GM12878 (cell line): ENCODE measurements at regions not wholly inside any gene's neighbourhood (a gene's known extent, or its start where the extent isn't known, plus 50 kb on each side); places are given as distances from the start of the nearest gene placed in this dataset.
"Not testable (repeated sequence)": the region's sequence is repeated elsewhere in the genome, so short reads cannot be mapped to it uniquely, and the experiment has no call there.

Experiments used
- ATAC-seq: fragments of 200-7000 bp; cut with Tn5 transposase; 3 replicates; pipeline ENCODE4 v1.9.1; 2020; ENCODE audit warnings: mild to moderate bottlenecking, moderate library complexity
- BruUV-seq: library from RNA; stranded (reverse); fragments of 400-500 nt; replicated peaks from 2 replicates; lab custom pipeline; 2021; lab: Mats Ljungman, UMichigan
- CTCF ChIA-PET: fragments of 300-600 bp; sonication (Branson Sonifier 250); formaldehyde crosslinking; extraction: SDS; loops from one replicate; lab custom pipeline; 2021; ENCODE audit warnings: inconsistent platforms; lab: Yijun Ruan, JAX
- POLR2A ChIA-PET: fragments of 350-600 bp; formaldehyde crosslinking; extraction: SDS; loops from one replicate; lab custom pipeline; 2021; ENCODE audit warnings: inconsistent platforms; lab: Charles Lee
- RAD21 ChIA-PET: fragments of 300-600 bp; sonication (Branson Sonifier 250); formaldehyde crosslinking; loops from one replicate; lab custom pipeline; 2023; ENCODE audit warnings: antibody characterized with exemption; ENCODE audit not compliant: unreplicated experiment; lab: Charles Lee
- SMC1A ChIA-PET: fragments of 300-600 bp; sonication (Branson Sonifier 250); formaldehyde crosslinking; loops from one replicate; lab custom pipeline; 2023; ENCODE audit not compliant: unreplicated experiment, uncharacterized antibody; lab: Charles Lee
- DNase-seq: peaks from one replicate; pipeline ENCODE4 v3.0.0-alpha.2; 2011; ENCODE audit warnings: low read depth, low spot score
- FAIRE-seq: peaks from 3 replicates; lab custom pipeline; 2011; peaks lifted over from hg19 to GRCh38; lab: Jason Lieb, UNC
- H2AFZ ChIP-seq: 2 replicates; pipeline ENCODE4 v1.6.0; 2011; ENCODE audit warnings: low read depth, low read length, control low read depth; ENCODE audit not compliant: control insufficient read depth
- H3K27ac ChIP-seq: 2 replicates; pipeline ENCODE4 v1.5.1; 2011; ENCODE audit warnings: control low read depth; ENCODE audit not compliant: control insufficient read depth, insufficient read depth
- H3K27me3 ChIP-seq, 2 experiments: replicated peaks in 1 of 2; 2 replicates each; pipeline versions ENCODE4 v1.6.0 to v1.6.1; 2011; ENCODE audit warnings: low read length in 1 of 2; ENCODE audit not compliant: control insufficient read depth in 2 of 2, insufficient read depth in 2 of 2
- H3K36me3 ChIP-seq, 2 experiments: 2 replicates each; pipeline ENCODE4 v1.5.1; 2011; ENCODE audit warnings: low read length in 1 of 2; ENCODE audit not compliant: control insufficient read depth in 2 of 2, insufficient read depth in 2 of 2
- H3K4me1 ChIP-seq: 2 replicates; pipeline ENCODE4 v1.6.1; 2011; ENCODE audit warnings: mild to moderate bottlenecking, low read length, moderate library complexity, mixed read lengths; ENCODE audit not compliant: control insufficient read depth, insufficient read depth
- H3K4me2 ChIP-seq: 2 replicates; pipeline ENCODE4 v1.6.0; 2011; ENCODE audit warnings: control low read depth; ENCODE audit not compliant: control insufficient read depth, insufficient read depth
- H3K4me3 ChIP-seq: fragments of 200-600 bp; sonication (generic); 2 replicates; pipeline ENCODE4 v1.5.1; 2016
- H3K79me2 ChIP-seq: 2 replicates; pipeline ENCODE4 v1.6.0; 2011; ENCODE audit warnings: low read length; ENCODE audit not compliant: control insufficient read depth, insufficient read depth
- H3K9ac ChIP-seq: 2 replicates; pipeline ENCODE4 v1.8.0; 2011; ENCODE audit warnings: low read length, control low read depth, mixed read lengths; ENCODE audit not compliant: control insufficient read depth, insufficient read depth
- H3K9me3 ChIP-seq: replicated peaks from 3 replicates; pipeline ENCODE4 v1.5.1; 2011; ENCODE audit warnings: mild to moderate bottlenecking, low read length; ENCODE audit not compliant: control insufficient read depth, insufficient read depth
- H4K20me1 ChIP-seq: 2 replicates; pipeline ENCODE4 v1.6.0; 2011; ENCODE audit not compliant: control insufficient read depth, insufficient read depth
- BACH1 ChIP-seq: fragments of 450-650 bp; IDR thresholded peaks from 2 replicates; pipeline ENCODE4 v1.6.1; 2017; ENCODE audit warnings: mild to moderate bottlenecking, borderline replicate concordance
- BCL11A ChIP-seq: IDR thresholded peaks from 2 replicates; pipeline ENCODE4 v1.6.1; 2011; ENCODE audit warnings: low read depth, low read length
- ZNF274 ChIP-seq: IDR thresholded peaks from one replicate; pipeline ENCODE4 v1.8.0; 2011; ENCODE audit not compliant: insufficient read length, insufficient read depth
- WGBS: methylation state at CpG from one replicate; pipeline ENCODE4 v1.1.6; 2016; ENCODE audit warnings: low lambda C conversion rate; ENCODE audit not compliant: insufficient replicate concordance, insufficient coverage; ENCODE audit errors: missing lambda C conversion rate; 5-methylcytosine and 5-hydroxymethylcytosine counted together
- in situ Hi-C: fragments of 300-500 bp; cut with MboI; formaldehyde crosslinking; loops from 9 replicates; pipeline ENCODE4 v1.14.3; 2018; ENCODE audit warnings: mixed read lengths
- intact Hi-C: fragments of 100-400 bp; cut with micrococcal nuclease; formaldehyde crosslinking; loops from one replicate; pipeline ENCODE4 v1.14.2; 2022; ENCODE audit not compliant: unreplicated experiment

DNA sequence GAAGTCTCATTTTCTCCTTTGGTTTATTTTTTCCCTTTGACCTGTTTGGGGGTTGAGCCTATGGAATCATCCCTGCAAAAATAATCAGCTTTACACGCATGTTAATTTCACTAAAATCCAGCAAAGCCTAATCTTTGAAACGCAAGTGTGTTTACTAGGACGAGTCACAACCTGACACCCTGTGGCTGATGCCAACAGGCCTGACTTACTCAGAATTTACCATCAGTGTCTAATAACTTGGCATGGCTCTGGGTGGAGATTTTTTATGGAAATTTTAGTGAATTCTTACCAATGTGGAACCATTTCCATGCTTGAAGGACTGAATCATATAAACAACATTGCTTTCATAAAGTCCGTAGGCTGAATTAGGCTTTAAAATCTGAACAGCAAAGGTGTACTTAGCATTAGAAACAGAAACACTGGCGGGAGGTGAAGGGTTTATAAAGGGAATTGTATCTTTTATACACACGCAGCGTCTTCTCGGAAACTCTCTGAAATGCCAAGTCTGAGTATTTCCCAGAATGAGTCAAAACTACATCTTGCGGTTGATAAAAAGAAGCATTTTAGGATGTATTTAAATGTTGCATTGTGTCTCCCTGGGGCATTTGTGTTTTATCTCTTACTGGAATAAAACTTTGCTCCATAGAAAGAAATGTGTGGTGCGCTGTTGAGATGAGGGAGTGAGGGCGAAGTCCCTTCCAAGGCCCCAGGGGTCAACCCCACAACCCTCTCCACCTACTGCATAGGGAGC, 81.2 kb downstream of the DACT2 start:
- Histone ChIP-seq H3K9me3 (no peaks in the 10 kb centered on the region), H3K79me2 (no peaks in the 10 kb centered on the region), H4K20me1 (no peaks in the 10 kb centered on the region), H2AFZ (no peak overlapping the region), H3K4me1 (no peaks in the 10 kb centered on the region), H3K27ac (no peak overlapping the region), H3K27me3 (no peaks in the 10 kb centered on the region), H3K4me2 (no peak overlapping the region), H3K36me3 (no peaks in the 10 kb centered on the region), H3K9ac (no peak overlapping the region), H3K4me3 (no peak overlapping the region)
- ATAC-seq: no peak
- in situ Hi-C loops: no loop called here
- 39% methylated on average over 11 of the region's 11 CpGs for WGBS
- ChIA-PET POLR2A (no interaction called here), RAD21 (no interaction called here), SMC1A (no interaction called here), CTCF (no interaction called here)
- TF ChIP-seq BCL11A: no peak
- TF ChIP-seq BACH1: no peak
- no peak for TF ChIP-seq ZNF274
- FAIRE-seq: no peak
- intact Hi-C loops: no loop called here
- no TSS peak for BruUV-seq
- no peak for DNase-seq

DNA sequence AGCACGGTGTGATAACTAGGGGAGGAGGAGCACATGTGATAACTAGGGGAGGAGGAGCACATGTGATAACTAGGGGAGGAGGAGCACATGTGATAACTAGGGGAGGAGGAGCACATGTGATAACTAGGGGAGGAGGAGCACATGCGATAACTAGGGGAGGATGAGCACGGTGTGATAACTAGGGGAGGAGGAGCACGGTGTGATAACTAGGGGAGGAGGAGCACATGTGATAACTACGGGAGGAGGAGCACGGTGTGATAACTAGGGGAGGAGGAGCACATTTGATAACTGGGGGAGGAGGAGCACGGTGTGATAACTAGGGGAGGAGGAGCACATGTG, 85.7 kb downstream of the DACT2 start:
- FAIRE-seq, SMC1A ChIA-PET, H3K36me3 ChIP-seq, H3K4me1 ChIP-seq, H3K9me3 ChIP-seq, H4K20me1 ChIP-seq, CTCF ChIA-PET, H3K27me3 ChIP-seq, H3K4me2 ChIP-seq, H3K4me3 ChIP-seq, intact Hi-C loops, H2AFZ ChIP-seq, RAD21 ChIA-PET, H3K79me2 ChIP-seq, H3K27ac ChIP-seq, BruUV-seq, H3K9ac ChIP-seq, DNase-seq, in situ Hi-C loops, POLR2A ChIA-PET, ATAC-seq: not testable (repeated sequence)
- 30% methylated on average over 3 of the region's 7 CpGs for WGBS
